GM23248 (cell line): ENCODE measurements at regions not wholly inside any gene's neighbourhood (a gene's known extent, or its start where the extent isn't known, plus 50 kb on each side); places are given as distances from the start of the nearest gene placed in this dataset.

Experiments
- EZH2 ChIP-seq: fragments of 200-600 bp; sonication (generic); IDR thresholded peaks from 2 replicates; pipeline ENCODE4 v1.6.1; 2018; ENCODE audit warnings: antibody characterized with exemption, mild to moderate bottlenecking; ENCODE audit not compliant: insufficient read depth, poor library complexity, severe bottlenecking
- EZH2phosphoT487 ChIP-seq: fragments of 200-600 bp; sonication (generic); IDR thresholded peaks from 2 replicates; pipeline ENCODE4 v1.6.1; 2018; ENCODE audit warnings: antibody characterized with exemption, moderate library complexity, mild to moderate bottlenecking, low read depth; ENCODE audit not compliant: insufficient read depth

DNA sequence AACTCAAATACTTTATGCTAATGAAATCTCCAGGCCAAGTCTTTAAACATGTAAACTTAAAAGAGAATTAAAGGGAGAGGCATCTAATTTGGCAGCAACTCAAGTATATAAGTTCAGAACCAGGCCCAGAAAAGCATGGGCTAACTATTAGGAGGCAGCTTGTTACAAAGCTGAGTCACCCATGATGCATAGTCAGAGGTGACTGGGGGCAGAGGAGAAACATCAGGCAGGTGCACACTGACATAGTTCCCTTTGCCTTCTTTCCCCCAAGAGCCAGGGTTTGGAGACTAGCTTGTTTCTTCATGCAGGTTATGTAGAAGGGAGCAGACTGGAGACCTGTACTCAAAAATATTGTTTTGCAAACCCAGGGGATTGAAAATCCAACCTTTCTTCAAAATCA is 619.0 kb downstream of the SOX6 start:
- no peak for TF ChIP-seq EZH2
- TF ChIP-seq EZH2phosphoT487: no peak
